GM13976 (cell line): ENCODE measurements at regions not wholly inside any gene's neighbourhood (a gene's known extent, or its start where the extent isn't known, plus 50 kb on each side); places are given as distances from the start of the nearest gene placed in this dataset.

Experiments used
- DNase-seq: peaks from one replicate; pipeline ENCODE4 v3.0.0; 2012; ENCODE audit warnings: low spot score
- CTCF ChIP-seq: IDR thresholded peaks from 2 replicates; pipeline ENCODE4 v1.5.1; 2012; ENCODE audit warnings: borderline replicate concordance, mild to moderate bottlenecking; ENCODE audit not compliant: insufficient read depth; ENCODE audit errors: extremely low read depth, missing control alignments, control extremely low read depth
- in situ Hi-C: fragments of 300-500 bp; cut with MboI; formaldehyde crosslinking; loops from one replicate; pipeline ENCODE4 v1.12.0; 2022; ENCODE audit warnings: low sequenced_read_pairs, mixed read lengths, inconsistent platforms; ENCODE audit not compliant: unreplicated experiment

DNA sequence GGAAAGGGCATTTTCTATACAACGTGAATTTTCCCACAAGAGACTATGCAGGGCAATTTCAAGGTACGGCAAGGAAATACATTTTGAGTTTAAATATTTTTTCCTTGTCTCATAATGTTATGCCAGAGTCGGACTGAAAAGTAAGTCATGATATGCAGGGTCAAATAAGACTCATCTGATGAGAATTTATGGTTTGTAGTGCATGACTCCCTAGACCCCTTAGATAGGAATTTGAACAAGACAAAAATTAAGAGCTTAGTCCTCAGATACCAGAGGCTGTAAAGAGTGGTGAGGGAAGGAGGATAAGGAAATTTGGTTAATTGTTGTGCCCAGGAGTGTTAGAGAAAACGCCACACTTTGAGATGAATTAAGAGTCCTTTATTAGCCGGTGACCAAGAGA lies 616.6 kb downstream of the XPNPEP1 start:
- DNase-seq = no peak
- no peak for TF ChIP-seq CTCF
- in situ Hi-C loops = no loop called here

DNA sequence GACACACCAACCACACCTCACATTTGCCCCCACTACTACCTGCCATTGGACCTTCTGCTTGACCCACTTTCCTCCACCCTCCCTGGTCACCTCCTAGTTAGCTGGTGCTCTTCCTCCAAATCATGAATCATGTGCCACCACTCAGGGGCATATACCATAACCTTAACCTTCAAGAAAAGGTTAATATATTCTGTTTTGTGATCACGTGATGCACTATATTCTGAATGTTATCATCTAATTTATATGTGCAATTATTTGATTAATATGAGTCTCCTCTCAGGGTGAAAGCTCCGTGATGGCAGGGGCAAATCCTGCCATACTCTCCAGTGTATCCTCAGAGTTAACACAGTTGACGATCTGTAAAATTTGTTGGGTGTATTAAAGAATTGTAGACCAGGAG lies 635.5 kb downstream of the XPNPEP1 start:
- no peak for DNase-seq
- TF ChIP-seq CTCF = no peak
- in situ Hi-C loops = no loop called here

DNA sequence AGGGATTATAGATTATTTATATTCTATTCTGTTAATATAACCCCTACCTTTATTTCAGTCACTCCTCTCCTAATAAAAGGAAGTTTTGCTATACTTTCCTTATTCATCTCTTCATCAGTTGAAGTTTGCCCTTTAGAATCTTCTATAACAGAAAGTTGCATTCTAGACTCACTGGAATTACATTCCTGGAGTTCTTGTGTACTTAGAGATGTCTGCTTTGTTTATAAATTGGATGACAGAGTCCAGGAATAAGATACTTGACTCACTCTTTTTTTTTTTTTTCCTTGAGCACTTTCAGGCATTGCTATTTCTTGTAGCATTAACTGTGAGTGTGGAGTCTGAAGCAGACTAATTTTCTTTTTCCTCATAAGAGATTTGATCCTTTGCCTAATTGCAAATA lies 640.8 kb downstream of the XPNPEP1 start:
- TF ChIP-seq CTCF = no peak
- DNase-seq = no peak
- in situ Hi-C loops = no loop called here

DNA sequence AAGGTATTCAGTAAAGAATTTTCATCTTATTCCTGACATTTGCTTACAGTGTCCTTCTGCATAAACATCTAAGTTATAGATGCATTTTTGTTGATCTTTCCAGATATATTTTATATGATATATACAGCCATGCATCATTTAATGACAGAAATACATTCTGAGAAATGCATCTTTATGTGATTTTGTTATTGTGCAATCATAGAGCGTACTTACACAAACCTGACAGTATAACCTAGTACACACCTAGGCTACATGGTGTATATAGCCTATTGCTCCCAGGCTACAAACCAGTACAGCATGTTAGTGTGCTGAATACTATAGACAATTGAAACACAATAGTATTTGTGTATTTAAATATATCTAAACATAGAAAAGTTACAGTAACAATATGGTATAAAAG lies 642.0 kb downstream of the XPNPEP1 start:
- DNase-seq = no peak
- no peak for TF ChIP-seq CTCF
- in situ Hi-C loops = no loop called here

GRCh38 chr10:109280837-109281236 lies 642.5 kb downstream of the XPNPEP1 start:
- in situ Hi-C loops = no loop called here
- DNase-seq = no peak
- no peak for TF ChIP-seq CTCF

DNA sequence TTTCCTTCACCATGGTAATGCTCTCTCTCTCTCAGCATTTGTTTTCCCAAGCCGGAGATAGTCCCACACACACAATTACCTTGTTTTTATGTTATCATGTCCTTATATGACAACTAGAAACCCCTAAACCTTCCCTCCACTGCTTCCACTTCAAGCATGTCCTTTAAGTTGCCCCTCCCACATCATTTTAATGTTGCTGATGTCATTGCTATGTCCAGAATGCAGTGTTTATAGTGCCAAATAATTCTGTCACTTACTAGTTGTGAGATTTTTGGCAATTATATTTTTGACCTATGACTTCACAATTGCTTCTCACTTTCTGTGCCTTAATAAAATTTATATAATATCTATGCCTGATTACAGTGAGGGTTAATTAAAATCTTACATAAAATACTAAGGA lies 645.9 kb downstream of the XPNPEP1 start:
- TF ChIP-seq CTCF = no peak
- in situ Hi-C loops = no loop called here
- DNase-seq = no peak

- DNase-seq = no peak
- in situ Hi-C loops = no loop called here
Measured at GRCh38 chr10:109275960-109276359, 647.4 kb downstream of the XPNPEP1 start.

More at GRCh38 chr10:109275960-109276359, 647.4 kb downstream of the XPNPEP1 start:
- no peak for TF ChIP-seq CTCF
